ENCODE measurements at regions not wholly inside any gene's neighbourhood (a gene's known extent, or its start where the extent isn't known, plus 50 kb on each side); places are given as distances from the start of the nearest gene placed in this dataset.

- no peaks in the 10 kb centered on the region for H3K27me3 ChIP-seq (ENCODE audit: control insufficient read depth in 3 of 3, insufficient read depth in 3 of 3, low read length in 2 of 3)
- 45 to 52% methylated on average over 3 of the region's 3 CpGs for WGBS, 2 donors
- TF ChIP-seq CTCF (IDR thresholded peaks at IDR 0.05; ENCODE audit: control extremely low read depth, extremely low read depth), result no peak
- ATAC-seq (ENCODE audit: insufficient read depth, low FRiP score) (no peak), DNase-seq (no peak)
- H3K9me3 ChIP-seq (ENCODE audit: control insufficient read depth in 4 of 4, insufficient read depth in 3 of 4, low read length in 3 of 4), result no peaks in the 10 kb centered on the region
- H3K36me3 ChIP-seq (ENCODE audit: control insufficient read depth in 4 of 4, insufficient read depth in 4 of 4, low read length in 4 of 4), result no peaks in the 10 kb centered on the region
- no peak overlapping the region for H3K4me3 ChIP-seq
- H3K27ac ChIP-seq (ENCODE audit: low read depth in 1 of 2, low read length in 1 of 2), result no peak overlapping the region
- no peak overlapping the region for H3K9ac ChIP-seq (ENCODE audit: insufficient read depth in 1 of 2, low read length in 2 of 2)
- peaks cover 0 to 4% (median 0%) of the 10 kb centered on the region in 5 donors for H3K4me1 ChIP-seq (ENCODE audit: control insufficient read depth in 5 of 5, insufficient read depth in 5 of 5, low read length in 5 of 5)
Observed at GRCh38 chr4:114393295-114394038, 205.1 kb upstream of the UGT8 start.

GRCh38 chr4:114396808-114397207 is 201.8 kb upstream of the UGT8 start:
- Histone ChIP-seq H3K9ac (ENCODE audit: insufficient read depth in 1 of 2, low read length in 2 of 2) (no peak overlapping the region), H3K27me3 (ENCODE audit: control insufficient read depth in 3 of 3, insufficient read depth in 3 of 3, low read length in 2 of 3) (no peaks in the 10 kb centered on the region)
- WGBS, 2 donors, result 84 to 89% methylated on average over 2 of the region's 2 CpGs

GRCh38 chr4:114398410-114398809 is 200.2 kb upstream of the UGT8 start:
- TF ChIP-seq CTCF (IDR thresholded peaks at IDR 0.05; ENCODE audit: control extremely low read depth, extremely low read depth), result no peak
- no peaks in the 10 kb centered on the region for H3K27me3 ChIP-seq (ENCODE audit: control insufficient read depth in 3 of 3, insufficient read depth in 3 of 3, low read length in 2 of 3)
- DNase-seq (no peak), ATAC-seq (ENCODE audit: insufficient read depth, low FRiP score) (no peak)
- no peak overlapping the region for H3K9ac ChIP-seq (ENCODE audit: insufficient read depth in 1 of 2, low read length in 2 of 2)
- no peak overlapping the region for H3K27ac ChIP-seq (ENCODE audit: low read depth in 1 of 2, low read length in 1 of 2)
- H3K4me1 ChIP-seq (ENCODE audit: control insufficient read depth in 5 of 5, insufficient read depth in 5 of 5, low read length in 5 of 5), result peaks cover 0 to 6% (median 0%) of the 10 kb centered on the region in 5 donors
- H3K4me3 ChIP-seq, result no peak overlapping the region
- no peaks in the 10 kb centered on the region for H3K36me3 ChIP-seq (ENCODE audit: control insufficient read depth in 4 of 4, insufficient read depth in 4 of 4, low read length in 4 of 4)
- no peaks in the 10 kb centered on the region for H3K9me3 ChIP-seq (ENCODE audit: control insufficient read depth in 4 of 4, insufficient read depth in 3 of 4, low read length in 3 of 4)

More at GRCh38 chr4:114396808-114397207, 201.8 kb upstream of the UGT8 start:
- Histone ChIP-seq H3K4me1 (ENCODE audit: control insufficient read depth in 5 of 5, insufficient read depth in 5 of 5, low read length in 5 of 5) (peaks cover 0 to 6% (median 0%) of the 10 kb centered on the region in 5 donors), H3K4me3 (no peak overlapping the region), H3K36me3 (ENCODE audit: control insufficient read depth in 4 of 4, insufficient read depth in 4 of 4, low read length in 4 of 4) (no peaks in the 10 kb centered on the region), H3K27ac (ENCODE audit: low read depth in 1 of 2, low read length in 1 of 2) (no peak overlapping the region), H3K9me3 (ENCODE audit: control insufficient read depth in 4 of 4, insufficient read depth in 3 of 4, low read length in 3 of 4) (no peaks in the 10 kb centered on the region)
- no peak for TF ChIP-seq CTCF (IDR thresholded peaks at IDR 0.05; ENCODE audit: control extremely low read depth, extremely low read depth)
- DNase-seq (no peak), ATAC-seq (ENCODE audit: insufficient read depth, low FRiP score) (no peak)

GRCh38 chr4:114399105-114399504 is 199.5 kb upstream of the UGT8 start:
- no peak overlapping the region for H3K9ac ChIP-seq (ENCODE audit: insufficient read depth in 1 of 2, low read length in 2 of 2)
- WGBS, 2 donors, result 54 to 66% methylated on average over 5 of the region's 5 CpGs
- no peaks in the 10 kb centered on the region for H3K36me3 ChIP-seq (ENCODE audit: control insufficient read depth in 4 of 4, insufficient read depth in 4 of 4, low read length in 4 of 4)
- no peak overlapping the region for H3K27ac ChIP-seq (ENCODE audit: low read depth in 1 of 2, low read length in 1 of 2)
- ATAC-seq (ENCODE audit: insufficient read depth, low FRiP score) (no peak), DNase-seq (no peak)
- no peak overlapping the region for H3K4me3 ChIP-seq
- H3K27me3 ChIP-seq (ENCODE audit: control insufficient read depth in 3 of 3, insufficient read depth in 3 of 3, low read length in 2 of 3), result no peaks in the 10 kb centered on the region
- peaks cover 0 to 6% (median 0%) of the 10 kb centered on the region in 5 donors for H3K4me1 ChIP-seq (ENCODE audit: control insufficient read depth in 5 of 5, insufficient read depth in 5 of 5, low read length in 5 of 5)
- no peak for TF ChIP-seq CTCF (IDR thresholded peaks at IDR 0.05; ENCODE audit: control extremely low read depth, extremely low read depth)
- no peaks in the 10 kb centered on the region for H3K9me3 ChIP-seq (ENCODE audit: control insufficient read depth in 4 of 4, insufficient read depth in 3 of 4, low read length in 3 of 4)

All from lung (tissue), 11 donors.